Hepatocyte (in vitro differentiated cells): ENCODE measurements at regions not wholly inside any gene's neighbourhood (a gene's known extent, or its start where the extent isn't known, plus 50 kb on each side); places are given as distances from the start of the nearest gene placed in this dataset.

Experiments
- EZH2 ChIP-seq: fragments of 200-600 bp; sonication (generic); IDR thresholded peaks from 2 replicates; pipeline ENCODE4 v1.6.1; 2016; ENCODE audit warnings: antibody characterized with exemption, mild to moderate bottlenecking, borderline replicate concordance
- EZH2phosphoT487 ChIP-seq: fragments of 200-600 bp; sonication (generic); IDR thresholded peaks from one replicate; pipeline ENCODE4 v1.6.1; 2018; ENCODE audit warnings: antibody characterized with exemption, mild to moderate bottlenecking, low read depth, moderate library complexity; ENCODE audit not compliant: unreplicated experiment, severe bottlenecking
- TF ChIP-seq, protein P1 (sequence below): fragments of 200-600 bp; sonication (generic); IDR thresholded peaks from 2 replicates; pipeline ENCODE4 v1.5.1; 2016; ENCODE audit warnings: antibody characterized with exemption, mild to moderate bottlenecking; ENCODE audit not compliant: poor library complexity

DNA sequence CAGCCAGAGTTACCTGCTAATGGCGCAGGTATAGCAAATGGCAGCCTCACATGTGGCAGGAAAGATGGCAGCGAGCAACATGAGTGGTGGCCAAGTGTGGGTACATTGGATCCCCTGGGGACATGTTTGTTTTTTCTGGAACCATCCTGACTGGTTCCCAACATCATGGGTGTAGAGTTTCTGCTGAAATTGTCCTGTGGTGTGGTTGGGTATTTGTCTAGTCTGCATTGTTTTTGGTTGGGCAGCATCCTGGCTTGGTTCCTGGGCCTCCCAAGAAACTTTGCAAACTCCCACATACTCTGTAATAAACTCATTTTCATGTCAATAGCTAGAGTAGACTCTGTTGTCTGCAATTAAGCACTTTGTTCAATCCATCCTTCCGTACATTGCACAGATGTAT, 282.6 kb downstream of the CDC5L start:
- TF ChIP-seq, protein P1, sequence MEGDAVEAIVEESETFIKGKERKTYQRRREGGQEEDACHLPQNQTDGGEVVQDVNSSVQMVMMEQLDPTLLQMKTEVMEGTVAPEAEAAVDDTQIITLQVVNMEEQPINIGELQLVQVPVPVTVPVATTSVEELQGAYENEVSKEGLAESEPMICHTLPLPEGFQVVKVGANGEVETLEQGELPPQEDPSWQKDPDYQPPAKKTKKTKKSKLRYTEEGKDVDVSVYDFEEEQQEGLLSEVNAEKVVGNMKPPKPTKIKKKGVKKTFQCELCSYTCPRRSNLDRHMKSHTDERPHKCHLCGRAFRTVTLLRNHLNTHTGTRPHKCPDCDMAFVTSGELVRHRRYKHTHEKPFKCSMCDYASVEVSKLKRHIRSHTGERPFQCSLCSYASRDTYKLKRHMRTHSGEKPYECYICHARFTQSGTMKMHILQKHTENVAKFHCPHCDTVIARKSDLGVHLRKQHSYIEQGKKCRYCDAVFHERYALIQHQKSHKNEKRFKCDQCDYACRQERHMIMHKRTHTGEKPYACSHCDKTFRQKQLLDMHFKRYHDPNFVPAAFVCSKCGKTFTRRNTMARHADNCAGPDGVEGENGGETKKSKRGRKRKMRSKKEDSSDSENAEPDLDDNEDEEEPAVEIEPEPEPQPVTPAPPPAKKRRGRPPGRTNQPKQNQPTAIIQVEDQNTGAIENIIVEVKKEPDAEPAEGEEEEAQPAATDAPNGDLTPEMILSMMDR: no peak
- TF ChIP-seq EZH2phosphoT487: no peak
- TF ChIP-seq EZH2: no peak
